AG09309 (cell line): ENCODE measurements at regions not wholly inside any gene's neighbourhood (a gene's known extent, or its start where the extent isn't known, plus 50 kb on each side); places are given as distances from the start of the nearest gene placed in this dataset.
"Not testable (repeated sequence)": the region's sequence is repeated elsewhere in the genome, so short reads cannot be mapped to it uniquely, and the experiment has no call there.

Source experiments
- DNase-seq: peaks from one replicate; pipeline ENCODE4 v3.0.0-alpha.2; 2010; ENCODE audit warnings: low read depth
- H3K4me3 ChIP-seq: 2 replicates; pipeline ENCODE4 v1.5.1; 2011; ENCODE audit warnings: mild to moderate bottlenecking, low read depth, low read length, moderate library complexity; ENCODE audit not compliant: control insufficient read depth
- CTCF ChIP-seq: IDR thresholded peaks from 2 replicates; pipeline ENCODE4 v1.5.1; 2011; ENCODE audit warnings: mild to moderate bottlenecking, low read depth, low read length, inconsistent platforms; ENCODE audit not compliant: insufficient read depth, control insufficient read depth; ENCODE audit errors: missing control alignments

GRCh38 chr2:241966647-241967466, 97.3 kb downstream of the RTP5 start:
- no peak for DNase-seq
- H3K4me3 ChIP-seq, result no peak overlapping the region
- TF ChIP-seq CTCF, result no peak

- no peak overlapping the region for H3K4me3 ChIP-seq
- TF ChIP-seq CTCF, result no peak
- DNase-seq, result no peak
Observed at GRCh38 chr2:241967467-241968144, 98.1 kb downstream of the RTP5 start.

GRCh38 chr2:241968417-241968816, 98.9 kb downstream of the RTP5 start:
- no peak overlapping the region for H3K4me3 ChIP-seq
- TF ChIP-seq CTCF, result no peak
- no peak for DNase-seq

GRCh38 chr2:241969182-241969581, 99.7 kb downstream of the RTP5 start:
- H3K4me3 ChIP-seq, DNase-seq: not testable (repeated sequence)

- no peak for TF ChIP-seq CTCF
- no peak overlapping the region for H3K4me3 ChIP-seq
- DNase-seq, result no peak
Observed at GRCh38 chr2:241970716-241971115, 101.2 kb downstream of the RTP5 start.

GRCh38 chr2:241974096-241974495, 104.6 kb downstream of the RTP5 start:
- DNase-seq, result no peak
- no peak for TF ChIP-seq CTCF

GRCh38 chr2:241974851-241975592, 105.5 kb downstream of the RTP5 start:
- no peak for TF ChIP-seq CTCF
- no peak for DNase-seq
- no peak overlapping the region for H3K4me3 ChIP-seq

More at GRCh38 chr2:241974096-241974495, 104.6 kb downstream of the RTP5 start:
- no peak overlapping the region for H3K4me3 ChIP-seq
